HEK293T (cell line): ENCODE measurements at regions not wholly inside any gene's neighbourhood (a gene's known extent, or its start where the extent isn't known, plus 50 kb on each side); places are given as distances from the start of the nearest gene placed in this dataset.
"Not testable (repeated sequence)": the region's sequence is repeated elsewhere in the genome, so short reads cannot be mapped to it uniquely, and the experiment has no call there.

ENCODE experiments used
- CTCF ChIA-PET: fragments of 350-600 bp; formaldehyde crosslinking; extraction: SDS; loops from one replicate; lab custom pipeline; 2021; ENCODE audit warnings: antibody characterized with exemption, inconsistent platforms; lab: Yijun Ruan, JAX
- POLR2A ChIA-PET: fragments of 350-600 bp; formaldehyde crosslinking; extraction: SDS; loops from one replicate; lab custom pipeline; 2020; ENCODE audit warnings: antibody characterized with exemption, inconsistent platforms; lab: Yijun Ruan, JAX
- DNase-seq: peaks from one replicate; pipeline ENCODE4 v3.0.0; 2012; ENCODE audit warnings: mixed read lengths; ENCODE audit errors: extremely low spot score
- ARNT ChIP-seq: fragments of 450-650 bp; IDR thresholded peaks from 2 replicates; pipeline ENCODE4 v1.6.1; 2017; ENCODE audit warnings: mild to moderate bottlenecking
- BHLHE40 ChIP-seq: fragments of 450-650 bp; IDR thresholded peaks from 2 replicates; pipeline ENCODE4 v1.6.1; 2016; ENCODE audit warnings: mild to moderate bottlenecking, moderate library complexity, borderline replicate concordance
- CTBP1 ChIP-seq: fragments of 450-650 bp; IDR thresholded peaks from 2 replicates; pipeline ENCODE4 v1.6.1; 2016; ENCODE audit warnings: borderline replicate concordance
- ELF4 ChIP-seq: fragments of 450-650 bp; IDR thresholded peaks from 2 replicates; pipeline ENCODE4 v1.6.1; 2017; ENCODE audit warnings: antibody characterized with exemption
- FOXA1 ChIP-seq: fragments of 450-650 bp; IDR thresholded peaks from 2 replicates; pipeline ENCODE4 v1.6.1; 2016; ENCODE audit warnings: mild to moderate bottlenecking
- FOXK2 ChIP-seq: fragments of 450-650 bp; IDR thresholded peaks from 2 replicates; pipeline ENCODE4 v1.6.1; 2016; ENCODE audit warnings: mild to moderate bottlenecking
- FOXM1 ChIP-seq: fragments of 450-650 bp; IDR thresholded peaks from 2 replicates; pipeline ENCODE4 v1.6.1; 2017; ENCODE audit warnings: mild to moderate bottlenecking, borderline replicate concordance
- HDGF ChIP-seq: fragments of 450-650 bp; IDR thresholded peaks from 2 replicates; pipeline ENCODE4 v1.6.1; 2017; ENCODE audit warnings: antibody characterized with exemption, borderline replicate concordance
- L3MBTL2 ChIP-seq: fragments of 450-650 bp; conservative IDR thresholded peaks from 2 replicates; pipeline ENCODE4 v1.6.1; 2016; ENCODE audit warnings: mild to moderate bottlenecking
- LEF1 ChIP-seq: fragments of 450-650 bp; IDR thresholded peaks from 2 replicates; pipeline ENCODE4 v1.6.1; 2017; ENCODE audit warnings: mild to moderate bottlenecking, borderline replicate concordance
- NFRKB ChIP-seq: fragments of 450-650 bp; IDR thresholded peaks from 2 replicates; pipeline ENCODE4 v1.6.1; 2016; ENCODE audit warnings: mild to moderate bottlenecking, moderate library complexity
- SP1 ChIP-seq: fragments of 450-650 bp; IDR thresholded peaks from 2 replicates; pipeline ENCODE4 v1.6.1; 2017
- SUZ12 ChIP-seq: fragments of 450-650 bp; IDR thresholded peaks from 2 replicates; pipeline ENCODE4 v1.6.1; 2016; ENCODE audit warnings: mild to moderate bottlenecking
- TARDBP ChIP-seq: fragments of 450-650 bp; IDR thresholded peaks from 2 replicates; pipeline ENCODE4 v1.6.1; 2016
- ZNF384 ChIP-seq: fragments of 450-650 bp; IDR thresholded peaks from 2 replicates; pipeline ENCODE4 v1.6.1; 2016
- TF ChIP-seq, protein P1 (sequence below): fragments of 450-650 bp; IDR thresholded peaks from 2 replicates; pipeline ENCODE4 v1.6.1; 2016

GRCh38 chr15:95192923-95193322, 961.6 kb downstream of the MCTP2 start:
- ChIA-PET POLR2A (no interaction called here), CTCF (no interaction called here)
- DNase-seq: no peak
- no peak for TF ChIP-seq BHLHE40
- TF ChIP-seq, protein P1, sequence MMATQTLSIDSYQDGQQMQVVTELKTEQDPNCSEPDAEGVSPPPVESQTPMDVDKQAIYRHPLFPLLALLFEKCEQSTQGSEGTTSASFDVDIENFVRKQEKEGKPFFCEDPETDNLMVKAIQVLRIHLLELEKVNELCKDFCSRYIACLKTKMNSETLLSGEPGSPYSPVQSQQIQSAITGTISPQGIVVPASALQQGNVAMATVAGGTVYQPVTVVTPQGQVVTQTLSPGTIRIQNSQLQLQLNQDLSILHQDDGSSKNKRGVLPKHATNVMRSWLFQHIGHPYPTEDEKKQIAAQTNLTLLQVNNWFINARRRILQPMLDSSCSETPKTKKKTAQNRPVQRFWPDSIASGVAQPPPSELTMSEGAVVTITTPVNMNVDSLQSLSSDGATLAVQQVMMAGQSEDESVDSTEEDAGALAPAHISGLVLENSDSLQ: no peak
- no peak for TF ChIP-seq FOXK2
- no peak for TF ChIP-seq L3MBTL2
- TF ChIP-seq ZNF384: no peak
- TF ChIP-seq SUZ12: no peak
- TF ChIP-seq NFRKB: no peak
- no peak for TF ChIP-seq HDGF
- no peak for TF ChIP-seq FOXM1
- no peak for TF ChIP-seq SP1
- TF ChIP-seq ARNT: no peak
- TF ChIP-seq ELF4: no peak
- no peak for TF ChIP-seq FOXA1

- TF ChIP-seq TARDBP: no peak
- no peak for TF ChIP-seq FOXK2
- no peak for TF ChIP-seq FOXA1
- TF ChIP-seq, protein P1: no peak
- TF ChIP-seq ELF4: no peak
- TF ChIP-seq SP1: no peak
- no peak for TF ChIP-seq L3MBTL2
- TF ChIP-seq CTBP1: no peak
- no peak for TF ChIP-seq LEF1
- no peak for TF ChIP-seq ZNF384
- no peak for TF ChIP-seq ARNT
- TF ChIP-seq SUZ12: no peak
- TF ChIP-seq NFRKB: no peak
- TF ChIP-seq BHLHE40: no peak
- no peak for TF ChIP-seq HDGF
- no peak for TF ChIP-seq FOXM1
- ChIA-PET POLR2A (no interaction called here), CTCF (interaction anchor here (0.6 kb wide), 1 partner anchor 718 kb away, joined by 4 read pairs; no protein-coding TSS in a partner anchor)
- peak; percentile 7 for DNase-seq
Measured at GRCh38 chr15:95194746-95195145, 963.4 kb downstream of the MCTP2 start.

DNA sequence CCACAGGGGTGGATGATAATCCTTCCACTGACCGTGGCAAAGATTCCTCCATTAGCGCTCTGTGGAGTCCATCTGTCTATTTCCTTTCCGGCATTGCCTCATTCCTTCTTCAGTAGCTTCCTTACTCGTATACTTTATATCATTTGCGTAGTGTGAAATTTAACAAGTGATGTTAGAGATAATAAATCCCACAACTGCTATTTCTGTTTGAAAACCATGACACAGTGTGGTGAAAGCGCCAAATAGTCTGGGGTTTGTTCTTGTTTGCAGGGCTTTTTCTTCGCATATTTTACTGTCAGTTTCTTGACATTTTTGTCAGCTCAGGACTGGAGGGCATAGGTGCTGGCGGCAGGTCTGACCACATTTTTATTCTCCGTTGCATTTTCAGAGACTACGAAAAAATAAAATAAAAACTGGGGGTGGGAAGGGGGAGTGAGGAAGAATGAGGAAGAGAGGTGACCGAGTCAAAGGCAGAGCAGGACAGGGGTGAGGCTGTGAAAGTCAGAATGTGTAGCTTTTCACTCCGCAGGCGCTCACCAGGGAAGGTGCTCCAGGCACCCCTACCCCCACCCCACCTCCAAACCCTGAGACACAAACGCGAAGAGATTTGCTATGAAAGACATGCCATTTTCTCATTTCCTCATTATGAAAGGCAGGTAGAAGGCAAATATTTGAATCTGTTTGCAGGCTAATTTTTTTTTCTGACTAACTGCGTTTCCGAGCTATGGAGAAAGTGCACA, 965.0 kb downstream of the MCTP2 start:
- ChIA-PET CTCF (interaction anchor here (0.7 kb wide), 1 partner anchor 84 kb away, joined by 7 read pairs; no protein-coding TSS in a partner anchor), POLR2A (no interaction called here)
- peak; percentile 25 for DNase-seq

GRCh38 chr15:95202569-95203349, 971.4 kb downstream of the MCTP2 start:
- POLR2A ChIA-PET: no interaction called here
- CTCF ChIA-PET: no interaction called here
- no peak for DNase-seq
- TF ChIP-seq, protein P1: no peak
- TF ChIP-seq SP1: no peak
- TF ChIP-seq HDGF: no peak
- TF ChIP-seq ELF4: no peak
- TF ChIP-seq FOXK2: no peak
- TF ChIP-seq ARNT: no peak
- TF ChIP-seq BHLHE40: no peak
- no peak for TF ChIP-seq FOXM1
- no peak for TF ChIP-seq FOXA1
- no peak for TF ChIP-seq L3MBTL2
- TF ChIP-seq ZNF384: no peak

More for the DNA sequence above, 965.0 kb downstream of the MCTP2 start:
- no peak for TF ChIP-seq HDGF
- no peak for TF ChIP-seq FOXK2
- TF ChIP-seq SP1: no peak
- no peak for TF ChIP-seq FOXM1
- no peak for TF ChIP-seq SUZ12
- TF ChIP-seq BHLHE40: no peak
- TF ChIP-seq L3MBTL2: no peak
- TF ChIP-seq NFRKB: no peak
- TF ChIP-seq ZNF384: no peak
- TF ChIP-seq FOXA1: no peak
- TF ChIP-seq CTBP1: no peak
- no peak for TF ChIP-seq TARDBP
- TF ChIP-seq ELF4: no peak
- TF ChIP-seq, protein P1: no peak
- TF ChIP-seq LEF1: no peak

GRCh38 chr15:95205077-95205476, 973.7 kb downstream of the MCTP2 start:
- no peak for DNase-seq
- POLR2A ChIA-PET: no interaction called here
- TF ChIP-seq FOXK2 (no peak), LEF1 (no peak), L3MBTL2 (no peak), FOXM1 (no peak), FOXA1 (no peak), SP1 (no peak), ELF4 (no peak), HDGF (no peak), NFRKB (no peak), ZNF384 (no peak)
- TF ChIP-seq, protein P1: no peak

GRCh38 chr15:95205830-95206229, 974.5 kb downstream of the MCTP2 start:
- DNase-seq, POLR2A ChIA-PET, CTCF ChIA-PET: not testable (repeated sequence)

More at GRCh38 chr15:95205077-95205476, 973.7 kb downstream of the MCTP2 start:
- CTCF ChIA-PET: no interaction called here
